ENCODE measurements at regions not wholly inside any gene's neighbourhood (a gene's known extent, or its start where the extent isn't known, plus 50 kb on each side); places are given as distances from the start of the nearest gene placed in this dataset.
"Not testable (repeated sequence)": the region's sequence is repeated elsewhere in the genome, so short reads cannot be mapped to it uniquely, and the experiment has no call there.

DNA sequence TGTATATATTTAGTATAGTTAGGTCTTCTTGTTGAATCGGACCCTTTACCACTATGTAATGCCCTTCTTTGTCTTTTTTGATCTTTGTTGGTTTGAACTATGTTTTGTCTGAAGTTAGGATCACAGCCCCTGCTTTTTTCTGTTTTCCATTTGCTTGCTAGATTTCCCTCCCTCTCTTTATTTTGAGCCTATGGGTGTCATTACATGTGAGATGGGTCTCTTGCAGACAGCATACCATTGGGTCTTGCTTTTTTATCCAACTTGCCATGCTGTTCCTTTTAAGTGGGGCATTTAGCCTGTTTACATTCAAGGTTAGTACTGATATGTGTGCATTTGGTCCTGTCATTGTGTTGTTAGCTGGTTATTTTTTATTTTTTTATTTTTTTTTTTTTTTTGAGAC, 224.6 kb downstream of the INSC start:
- Histone ChIP-seq H3K4me1 (ENCODE audit: control insufficient read depth, insufficient read depth, low read length) (peaks cover 11% of the 10 kb centered on the region), H3K36me3 (ENCODE audit: control insufficient read depth, insufficient read depth, low read length) (no peaks in the 10 kb centered on the region), H3K9ac (ENCODE audit: low read length) (no peak overlapping the region), H3K4me3 (ENCODE audit: low read depth, low read length) (no peak overlapping the region), H3K9me3 (ENCODE audit: control insufficient read depth, insufficient read depth, low read depth, low read length) (peaks cover 15% of the 10 kb centered on the region), H3K27me3 (ENCODE audit: control insufficient read depth, insufficient read depth, low read length) (no peaks in the 10 kb centered on the region), H3K27ac (ENCODE audit: low read depth, low read length) (no peak overlapping the region)

DNA sequence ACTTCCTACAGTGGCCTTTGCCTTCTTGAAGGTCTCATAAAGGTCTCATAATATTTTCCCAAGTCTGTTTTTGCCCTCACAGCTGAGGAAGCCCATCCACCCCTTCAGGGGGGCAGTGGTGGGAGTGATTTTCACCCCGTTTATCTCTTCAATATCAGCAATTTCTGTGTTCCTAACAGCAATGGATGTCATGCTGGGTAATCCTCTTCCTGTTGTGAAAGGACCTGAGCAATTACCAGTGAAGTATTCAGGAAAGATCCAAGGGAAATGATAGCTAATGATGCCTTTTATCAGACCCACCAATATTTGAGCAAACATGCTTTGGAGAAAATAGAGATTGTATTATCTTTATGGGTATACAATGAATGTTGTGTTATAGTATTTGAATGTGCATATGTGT, 226.9 kb downstream of the INSC start:
- H3K4me3 ChIP-seq (ENCODE audit: low read depth, low read length) = no peak overlapping the region

DNA sequence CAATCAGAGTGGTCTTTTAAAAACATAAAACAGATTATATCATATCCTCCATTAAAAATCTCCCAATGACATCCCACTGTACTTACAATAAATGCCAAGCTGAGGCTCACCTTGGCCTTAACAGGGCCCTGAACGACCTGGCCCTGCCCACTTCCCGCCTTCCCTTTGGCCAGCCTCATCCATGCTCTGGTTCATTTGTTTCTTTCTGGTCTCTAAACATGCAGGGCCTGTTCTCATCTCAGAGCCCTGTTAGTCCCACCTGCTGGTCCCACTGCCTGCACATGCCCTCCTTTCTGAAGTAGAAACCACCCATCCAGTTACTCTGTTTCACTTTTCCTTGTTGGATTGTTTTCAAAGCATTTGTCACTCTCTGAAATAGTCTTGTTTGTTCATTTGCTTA, 227.4 kb downstream of the INSC start:
- H3K4me1 ChIP-seq (ENCODE audit: control insufficient read depth, insufficient read depth, low read length) = peaks cover 4% of the 10 kb centered on the region; the same call in 1 of the 2 replicates
- H3K9me3 ChIP-seq (ENCODE audit: control insufficient read depth, insufficient read depth, low read depth, low read length) = peaks cover 15% of the 10 kb centered on the region
- no peak overlapping the region for H3K9ac ChIP-seq (ENCODE audit: low read length)
- no peak overlapping the region for H3K4me3 ChIP-seq (ENCODE audit: low read depth, low read length)
- H3K27ac ChIP-seq (ENCODE audit: low read depth, low read length) = no peak overlapping the region
- H3K36me3 ChIP-seq (ENCODE audit: control insufficient read depth, insufficient read depth, low read length) = no peaks in the 10 kb centered on the region
- H3K27me3 ChIP-seq (ENCODE audit: control insufficient read depth, insufficient read depth, low read length) = no peaks in the 10 kb centered on the region

More for the DNA sequence above, 226.9 kb downstream of the INSC start:
- H3K4me1 ChIP-seq (ENCODE audit: control insufficient read depth, insufficient read depth, low read length) = peaks cover 4% of the 10 kb centered on the region; the same call in 1 of the 2 replicates
- no peaks in the 10 kb centered on the region for H3K36me3 ChIP-seq (ENCODE audit: control insufficient read depth, insufficient read depth, low read length)
- H3K9me3 ChIP-seq (ENCODE audit: control insufficient read depth, insufficient read depth, low read depth, low read length) = peaks cover 15% of the 10 kb centered on the region
- no peak overlapping the region for H3K27ac ChIP-seq (ENCODE audit: low read depth, low read length)
- no peaks in the 10 kb centered on the region for H3K27me3 ChIP-seq (ENCODE audit: control insufficient read depth, insufficient read depth, low read length)
- H3K9ac ChIP-seq (ENCODE audit: low read length) = no peak overlapping the region

GRCh38 chr11:15346907-15347306, 232.2 kb downstream of the INSC start:
- Histone ChIP-seq H3K4me3 (ENCODE audit: low read depth, low read length) (no peak overlapping the region), H3K36me3 (ENCODE audit: control insufficient read depth, insufficient read depth, low read length) (no peaks in the 10 kb centered on the region), H3K9ac (ENCODE audit: low read length) (no peak overlapping the region), H3K9me3 (ENCODE audit: control insufficient read depth, insufficient read depth, low read depth, low read length) (no peaks in the 10 kb centered on the region), H3K27me3 (ENCODE audit: control insufficient read depth, insufficient read depth, low read length) (no peaks in the 10 kb centered on the region), H3K4me1 (ENCODE audit: control insufficient read depth, insufficient read depth, low read length) (peaks cover 4% of the 10 kb centered on the region; the same call in 1 of the 2 replicates), H3K27ac (ENCODE audit: low read depth, low read length) (no peak overlapping the region)

DNA sequence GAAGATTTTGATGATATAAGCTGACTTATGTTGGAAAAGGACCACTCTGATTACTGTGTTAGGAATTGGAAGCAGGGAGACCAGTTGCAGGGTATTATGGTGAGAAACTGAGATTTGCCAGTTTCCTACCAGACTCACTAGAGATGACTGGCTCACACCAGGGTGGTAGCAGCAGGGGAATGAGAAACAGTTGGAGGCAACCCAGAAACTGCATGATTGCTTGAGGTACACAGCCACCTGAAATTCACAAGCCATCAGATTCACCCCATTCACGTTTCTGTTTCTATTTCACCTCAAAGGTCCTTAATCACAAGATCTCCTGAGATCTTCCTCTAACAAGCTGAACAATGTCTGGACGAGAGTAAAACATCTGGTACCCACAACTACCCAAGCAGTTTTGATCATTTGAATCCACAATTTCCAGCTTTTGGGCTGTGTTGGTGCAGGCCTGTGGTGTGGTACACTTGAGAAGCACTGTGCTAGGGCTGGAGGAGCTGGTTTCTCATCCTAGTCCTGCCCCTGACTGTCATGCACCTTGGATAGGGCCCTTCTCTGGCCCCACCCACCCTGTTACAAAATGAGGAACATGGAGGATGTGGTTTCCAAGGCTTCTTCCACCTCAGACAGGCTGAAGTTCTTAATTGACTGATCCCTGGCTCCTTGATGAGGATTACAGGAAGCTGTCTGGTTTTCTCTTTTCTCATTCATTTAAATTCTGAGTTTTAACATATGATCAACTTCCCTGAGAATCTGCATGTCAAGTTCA, 233.4 kb downstream of the INSC start:
- Histone ChIP-seq H3K4me3 (ENCODE audit: low read depth, low read length) (no peak overlapping the region), H3K27ac (ENCODE audit: low read depth, low read length) (no peak overlapping the region)

GRCh38 chr11:15349413-15349812, 234.7 kb downstream of the INSC start:
- H3K9ac ChIP-seq (ENCODE audit: low read length) = no peak overlapping the region
- H3K36me3 ChIP-seq (ENCODE audit: control insufficient read depth, insufficient read depth, low read length) = no peaks in the 10 kb centered on the region
- no peaks in the 10 kb centered on the region for H3K27me3 ChIP-seq (ENCODE audit: control insufficient read depth, insufficient read depth, low read length)
- H3K27ac ChIP-seq (ENCODE audit: low read depth, low read length) = no peak overlapping the region
- no peaks in the 10 kb centered on the region for H3K9me3 ChIP-seq (ENCODE audit: control insufficient read depth, insufficient read depth, low read depth, low read length)
- H3K4me1 ChIP-seq (ENCODE audit: control insufficient read depth, insufficient read depth, low read length) = no peaks in the 10 kb centered on the region
- no peak overlapping the region for H3K4me3 ChIP-seq (ENCODE audit: low read depth, low read length)

More for the DNA sequence above, 233.4 kb downstream of the INSC start:
- no peak overlapping the region for H3K9ac ChIP-seq (ENCODE audit: low read length)
- no peaks in the 10 kb centered on the region for H3K36me3 ChIP-seq (ENCODE audit: control insufficient read depth, insufficient read depth, low read length)
- no peaks in the 10 kb centered on the region for H3K4me1 ChIP-seq (ENCODE audit: control insufficient read depth, insufficient read depth, low read length)
- no peaks in the 10 kb centered on the region for H3K9me3 ChIP-seq (ENCODE audit: control insufficient read depth, insufficient read depth, low read depth, low read length)
- no peaks in the 10 kb centered on the region for H3K27me3 ChIP-seq (ENCODE audit: control insufficient read depth, insufficient read depth, low read length)

GRCh38 chr11:15361316-15361715, 246.6 kb downstream of the INSC start:
- Histone ChIP-seq H3K27me3 (ENCODE audit: control insufficient read depth, insufficient read depth, low read length) (no peaks in the 10 kb centered on the region), H3K27ac (ENCODE audit: low read depth, low read length) (no peak overlapping the region), H3K4me1 (ENCODE audit: control insufficient read depth, insufficient read depth, low read length) (peaks cover 4% of the 10 kb centered on the region; the same call in 1 of the 2 replicates), H3K9ac (ENCODE audit: low read length) (no peak overlapping the region), H3K9me3 (ENCODE audit: control insufficient read depth, insufficient read depth, low read depth, low read length) (no peaks in the 10 kb centered on the region), H3K36me3 (ENCODE audit: control insufficient read depth, insufficient read depth, low read length) (no peaks in the 10 kb centered on the region), H3K4me3 (ENCODE audit: low read depth, low read length) (no peak overlapping the region)

- not testable (repeated sequence) for H3K27ac ChIP-seq (ENCODE audit: low read depth, low read length); H3K36me3 ChIP-seq (ENCODE audit: control insufficient read depth, insufficient read depth, low read length); H3K9me3 ChIP-seq (ENCODE audit: control insufficient read depth, insufficient read depth, low read depth, low read length); H3K27me3 ChIP-seq (ENCODE audit: control insufficient read depth, insufficient read depth, low read length); H3K9ac ChIP-seq (ENCODE audit: low read length); H3K4me3 ChIP-seq (ENCODE audit: low read depth, low read length)
- peaks cover 14% of the 10 kb centered on the region for H3K4me1 ChIP-seq (ENCODE audit: control insufficient read depth, insufficient read depth, low read length)
Observed at GRCh38 chr11:15365286-15365685, 250.6 kb downstream of the INSC start.

DNA sequence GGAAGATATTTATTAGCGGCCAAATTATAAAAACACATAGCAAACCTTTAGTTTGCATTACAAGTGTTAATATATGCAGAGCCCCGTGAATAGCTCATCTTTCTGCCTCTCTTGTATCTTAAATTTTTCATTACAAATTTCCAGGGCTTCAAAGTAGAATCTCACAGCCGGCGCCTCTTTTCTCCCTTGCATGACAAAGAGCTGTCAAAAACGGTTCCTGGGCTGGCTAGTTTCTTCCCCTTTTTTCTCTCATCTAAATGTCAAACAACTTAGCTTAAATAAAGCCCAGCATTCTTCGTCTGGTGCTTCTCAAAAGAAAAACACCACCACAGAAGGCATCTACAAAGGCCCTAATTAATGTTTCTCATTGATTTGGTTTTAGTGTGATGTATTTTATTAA, 253.0 kb downstream of the INSC start:
- Histone ChIP-seq H3K4me3 (ENCODE audit: low read depth, low read length) (no peak overlapping the region), H3K27ac (ENCODE audit: low read depth, low read length) (no peak overlapping the region), H3K4me1 (ENCODE audit: control insufficient read depth, insufficient read depth, low read length) (peaks cover 14% of the 10 kb centered on the region), H3K36me3 (ENCODE audit: control insufficient read depth, insufficient read depth, low read length) (no peaks in the 10 kb centered on the region), H3K9me3 (ENCODE audit: control insufficient read depth, insufficient read depth, low read depth, low read length) (no peaks in the 10 kb centered on the region), H3K9ac (ENCODE audit: low read length) (no peak overlapping the region), H3K27me3 (ENCODE audit: control insufficient read depth, insufficient read depth, low read length) (no peaks in the 10 kb centered on the region)

- H3K27ac ChIP-seq (ENCODE audit: low read depth, low read length) = no peak overlapping the region
- no peaks in the 10 kb centered on the region for H3K36me3 ChIP-seq (ENCODE audit: control insufficient read depth, insufficient read depth, low read length)
- peaks cover 12% of the 10 kb centered on the region for H3K4me1 ChIP-seq (ENCODE audit: control insufficient read depth, insufficient read depth, low read length)
- H3K27me3 ChIP-seq (ENCODE audit: control insufficient read depth, insufficient read depth, low read length) = no peaks in the 10 kb centered on the region
- H3K9ac ChIP-seq (ENCODE audit: low read length) = no peak overlapping the region
- no peaks in the 10 kb centered on the region for H3K9me3 ChIP-seq (ENCODE audit: control insufficient read depth, insufficient read depth, low read depth, low read length)
- no peak overlapping the region for H3K4me3 ChIP-seq (ENCODE audit: low read depth, low read length)
Observed at GRCh38 chr11:15370495-15371147, 255.9 kb downstream of the INSC start.

GRCh38 chr11:15371533-15371932, 256.8 kb downstream of the INSC start:
- H3K27ac ChIP-seq (ENCODE audit: low read depth, low read length) = no peak overlapping the region

More at GRCh38 chr11:15371533-15371932, 256.8 kb downstream of the INSC start:
- H3K9ac ChIP-seq (ENCODE audit: low read length) = no peak overlapping the region
- no peak overlapping the region for H3K4me3 ChIP-seq (ENCODE audit: low read depth, low read length)
- H3K9me3 ChIP-seq (ENCODE audit: control insufficient read depth, insufficient read depth, low read depth, low read length) = peaks cover 3% of the 10 kb centered on the region; the same call in 1 of the 2 replicates
- H3K27me3 ChIP-seq (ENCODE audit: control insufficient read depth, insufficient read depth, low read length) = no peaks in the 10 kb centered on the region
- H3K36me3 ChIP-seq (ENCODE audit: control insufficient read depth, insufficient read depth, low read length) = no peaks in the 10 kb centered on the region
- peaks cover 10% of the 10 kb centered on the region for H3K4me1 ChIP-seq (ENCODE audit: control insufficient read depth, insufficient read depth, low read length)

Measured in HUES6 (cell line).